Breast epithelium (tissue), 3 donors: ENCODE measurements at regions not wholly inside any gene's neighbourhood (a gene's known extent, or its start where the extent isn't known, plus 50 kb on each side); places are given as distances from the start of the nearest gene placed in this dataset.

Experiments used
- POLR2A ChIP-seq: fragments of 450-650 bp; IDR thresholded peaks from one replicate; pipeline ENCODE4 v1.6.1; 2016; ENCODE audit warnings: antibody characterized with exemption, mild to moderate bottlenecking, moderate library complexity
- POLR2AphosphoS5 ChIP-seq, 3 donors: sonication (generic); formaldehyde crosslinking; IDR thresholded peaks; one replicate each; pipeline ENCODE4 v1.6.1; 2017; ENCODE audit warnings: antibody characterized with exemption in 3 of 3

DNA sequence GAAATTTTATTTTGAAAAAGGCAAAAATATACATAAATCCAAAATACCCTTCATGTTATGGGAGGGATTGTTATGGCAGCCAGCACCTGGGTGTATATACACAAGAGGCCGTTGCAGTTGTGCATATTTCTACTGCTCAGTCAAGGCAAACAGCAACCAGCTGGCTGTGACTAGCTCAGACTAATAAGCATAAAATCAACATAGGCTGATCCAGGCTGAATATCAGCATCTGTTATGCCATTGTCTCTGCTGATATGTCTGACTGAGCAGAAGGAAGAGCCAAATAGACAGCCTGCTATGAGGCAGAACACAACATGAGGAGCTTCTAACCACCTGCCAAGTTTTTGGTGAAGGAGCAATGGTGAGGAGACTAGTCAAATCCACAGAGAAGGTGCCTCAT lies 457.5 kb upstream of the ALCAM start:
- TF ChIP-seq POLR2AphosphoS5 (IDR thresholded peaks at IDR 0.05) (no peak), POLR2A (no peak)
